Trophoblast cell (in vitro differentiated cells and primary cell): ENCODE measurements at regions not wholly inside any gene's neighbourhood (a gene's known extent, or its start where the extent isn't known, plus 50 kb on each side); places are given as distances from the start of the nearest gene placed in this dataset.

ENCODE experiments used
- DNase-seq, 2 donors: peaks; one replicate each; pipeline ENCODE4 v3.0.0-alpha.2; 2016
- H2AFZ ChIP-seq: 2 replicates; pipeline ENCODE4 v1.6.1; 2013; ENCODE audit warnings: low read length, moderate library complexity, mild to moderate bottlenecking; ENCODE audit not compliant: insufficient read depth, poor library complexity
- H2AK5ac ChIP-seq: 2 replicates; pipeline ENCODE4 v1.6.1; 2013; ENCODE audit warnings: mild to moderate bottlenecking, low read length
- H2BK120ac ChIP-seq: 2 replicates; pipeline ENCODE4 v1.6.1; 2013; ENCODE audit warnings: low read length, mild to moderate bottlenecking, moderate library complexity; ENCODE audit not compliant: insufficient read depth, poor library complexity
- H2BK12ac ChIP-seq: 2 replicates; pipeline ENCODE4 v1.6.1; 2013; ENCODE audit warnings: mild to moderate bottlenecking, low read length, moderate library complexity
- H2BK5ac ChIP-seq: 2 replicates; pipeline ENCODE4 v1.6.1; 2013; ENCODE audit warnings: low read length, low read depth, moderate library complexity, mild to moderate bottlenecking; ENCODE audit not compliant: poor library complexity
- H3K14ac ChIP-seq: 2 replicates; pipeline ENCODE4 v1.6.1; 2013; ENCODE audit warnings: mild to moderate bottlenecking, low read length
- H3K18ac ChIP-seq: 2 replicates; pipeline ENCODE4 v1.6.1; 2013; ENCODE audit warnings: mild to moderate bottlenecking, low read length
- H3K23ac ChIP-seq: 2 replicates; pipeline ENCODE4 v1.6.1; 2013; ENCODE audit warnings: low read length
- H3K27ac ChIP-seq: 2 replicates; pipeline ENCODE4 v1.5.1; 2013; ENCODE audit warnings: low read depth, mild to moderate bottlenecking, inconsistent platforms, low read length, moderate library complexity
- H3K27me3 ChIP-seq: 2 replicates; pipeline ENCODE4 v1.6.1; 2013; ENCODE audit warnings: inconsistent platforms, mild to moderate bottlenecking, low read length, moderate library complexity; ENCODE audit not compliant: insufficient read depth
- H3K36me3 ChIP-seq, 2 experiments: 1 replicate in 1 of 2; 2 replicates in 1 of 2; pipeline ENCODE4 v1.6.1; 2013; ENCODE audit warnings: low read length in 2 of 2, mild to moderate bottlenecking in 2 of 2, moderate library complexity in 1 of 2; ENCODE audit not compliant: insufficient read depth in 2 of 2, control insufficient read depth in 1 of 2
- H3K4ac ChIP-seq: 2 replicates; pipeline ENCODE4 v1.6.1; 2013; ENCODE audit warnings: low read depth, mild to moderate bottlenecking, low read length, moderate library complexity
- H3K4me1 ChIP-seq, 2 experiments: 1 replicate in 1 of 2; 2 replicates in 1 of 2; pipeline ENCODE4 v1.6.1; 2013; ENCODE audit warnings: low read length in 2 of 2, mild to moderate bottlenecking in 2 of 2, moderate library complexity in 1 of 2; ENCODE audit not compliant: insufficient read depth in 2 of 2, control insufficient read depth in 1 of 2
- H3K4me2 ChIP-seq: 2 replicates; pipeline ENCODE4 v1.6.1; 2013; ENCODE audit warnings: inconsistent platforms, mild to moderate bottlenecking, low read length, moderate library complexity
- H3K4me3 ChIP-seq: 2 replicates; pipeline ENCODE4 v1.5.1; 2013; ENCODE audit warnings: mild to moderate bottlenecking, low read depth, low read length, inconsistent platforms
- H3K79me1 ChIP-seq: one replicate; pipeline ENCODE4 v1.6.1; 2013; ENCODE audit warnings: low read length
- H3K79me2 ChIP-seq: 2 replicates; pipeline ENCODE4 v1.6.1; 2013; ENCODE audit warnings: low read length, mild to moderate bottlenecking; ENCODE audit not compliant: control insufficient read depth, insufficient read depth, poor library complexity
- H3K9ac ChIP-seq: 2 replicates; pipeline ENCODE4 v1.6.1; 2013; ENCODE audit warnings: mild to moderate bottlenecking, low read length
- H3K9me3 ChIP-seq: 2 replicates; pipeline ENCODE4 v1.6.1; 2013; ENCODE audit warnings: low read depth, mild to moderate bottlenecking, control low read depth, inconsistent platforms, low read length; ENCODE audit not compliant: insufficient read depth
- H4K12ac ChIP-seq: 2 replicates; pipeline ENCODE4 v1.6.1; 2013; ENCODE audit warnings: low read depth, mild to moderate bottlenecking, low read length, moderate library complexity
- H4K8ac ChIP-seq: 2 replicates; pipeline ENCODE4 v1.6.1; 2013; ENCODE audit warnings: low read depth, mild to moderate bottlenecking, low read length, moderate library complexity
- H4K91ac ChIP-seq: one replicate; pipeline ENCODE4 v1.6.1; 2013; ENCODE audit warnings: low read depth, mild to moderate bottlenecking, low read length, moderate library complexity
- WGBS: extraction: QIAGEN DNeasy Blood & Tissue Kit; methylation state at CpG from one replicate; pipeline ENCODE4 v1.1.7; 2013; ENCODE audit warnings: missing lambda C conversion rate; ENCODE audit not compliant: insufficient read length, insufficient coverage; ENCODE audit errors: extremely low coverage; 5-methylcytosine and 5-hydroxymethylcytosine counted together

GRCh38 chr9:1535051-1535450 lies 480.1 kb upstream of the SMARCA2 start:
- Histone ChIP-seq H3K79me2 (no peaks in the 10 kb centered on the region), H3K23ac (no peak overlapping the region), H2BK5ac (no peak overlapping the region), H2BK12ac (no peak overlapping the region), H3K4me2 (no peak overlapping the region), H3K4me3 (no peak overlapping the region), H2AK5ac (no peak overlapping the region), H4K91ac (no peak overlapping the region), H3K27me3 (no peaks in the 10 kb centered on the region), H3K27ac (no peak overlapping the region), H3K14ac (no peak overlapping the region), H3K9ac (no peak overlapping the region), H3K4ac (no peak overlapping the region), H3K4me1 (no peaks in the 10 kb centered on the region), H3K9me3 (no peaks in the 10 kb centered on the region), H2AFZ (no peak overlapping the region), H4K8ac (no peak overlapping the region), H3K18ac (no peak overlapping the region), H2BK120ac (no peak overlapping the region), H3K36me3 (no peaks in the 10 kb centered on the region), H4K12ac (no peak overlapping the region), H3K79me1 (no peaks in the 10 kb centered on the region)
- peak; percentile 6 to 50 for DNase-seq
- WGBS, result no CpG with 5 or more reads among the region's 2 CpGs

DNA sequence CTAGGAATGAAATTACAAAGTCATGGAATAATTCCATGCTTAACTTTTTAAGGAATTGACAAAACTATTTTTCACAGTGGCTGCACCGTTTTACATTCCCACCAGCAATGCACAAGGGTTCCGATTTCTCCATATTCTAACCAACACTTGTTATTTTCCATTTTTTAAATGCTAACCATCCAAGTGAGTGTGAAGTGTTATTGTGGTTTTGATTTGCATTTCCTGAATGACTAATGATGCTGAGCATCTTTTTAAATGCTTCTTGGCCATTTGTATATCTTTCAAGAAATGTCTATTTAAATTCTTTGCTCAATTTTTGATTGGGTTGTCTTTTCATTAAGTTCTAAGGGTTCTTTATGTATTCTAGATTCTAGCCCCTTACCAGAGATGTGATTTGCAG lies 479.5 kb upstream of the SMARCA2 start:
- H3K9me3 ChIP-seq, result no peaks in the 10 kb centered on the region
- no peak overlapping the region for H3K9ac ChIP-seq
- no peak overlapping the region for H4K8ac ChIP-seq
- H2AFZ ChIP-seq, result no peak overlapping the region
- no peak overlapping the region for H3K4me2 ChIP-seq
- no peak overlapping the region for H3K18ac ChIP-seq
- no peak overlapping the region for H2BK5ac ChIP-seq
- no peak overlapping the region for H3K27ac ChIP-seq
- no peaks in the 10 kb centered on the region for H3K79me2 ChIP-seq
- no peaks in the 10 kb centered on the region for H3K36me3 ChIP-seq
- no peak overlapping the region for H2BK12ac ChIP-seq
- WGBS, result no CpG with 5 or more reads among the region's 2 CpGs
- H3K79me1 ChIP-seq, result no peaks in the 10 kb centered on the region
- H2AK5ac ChIP-seq, result no peak overlapping the region
- no peak overlapping the region for H3K4me3 ChIP-seq
- no peak overlapping the region for H2BK120ac ChIP-seq
- no peak overlapping the region for H3K4ac ChIP-seq
- H3K4me1 ChIP-seq, result no peaks in the 10 kb centered on the region
- H3K14ac ChIP-seq, result no peak overlapping the region
- H4K91ac ChIP-seq, result no peak overlapping the region
- H3K23ac ChIP-seq, result no peak overlapping the region
- no peaks in the 10 kb centered on the region for H3K27me3 ChIP-seq
- no peak overlapping the region for H4K12ac ChIP-seq
- no peak for DNase-seq

DNA sequence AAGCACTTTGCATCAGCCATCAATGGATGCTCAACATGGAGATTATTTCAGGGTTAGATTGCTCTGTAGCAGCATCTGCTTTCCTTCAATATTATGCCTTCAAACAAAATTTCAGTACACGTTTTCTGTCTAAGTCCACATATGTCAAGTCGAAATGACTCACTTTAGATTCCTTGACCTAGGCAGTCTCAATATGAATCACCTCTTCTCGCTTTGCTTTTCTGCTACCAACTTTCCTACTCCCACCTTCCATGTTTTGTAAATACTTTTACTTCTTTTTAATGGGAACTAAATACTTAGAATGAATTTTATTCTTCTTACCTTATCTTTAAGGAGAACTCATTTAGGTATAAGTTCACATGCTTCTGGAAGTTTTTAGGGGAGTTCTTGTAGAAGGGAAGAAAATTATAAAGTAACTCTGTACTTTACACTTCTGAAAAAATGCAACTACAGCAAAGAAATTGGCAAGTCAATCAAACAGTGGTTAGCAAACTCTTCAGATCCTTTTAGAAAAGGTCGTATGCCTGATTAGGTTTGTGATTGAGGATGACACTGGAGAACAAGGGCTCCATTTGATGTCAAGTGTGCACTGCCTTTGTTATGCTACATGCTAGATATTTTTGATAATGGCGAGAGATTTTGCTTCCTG lies 478.5 kb upstream of the SMARCA2 start:
- peak in 1 of 2 donors; percentile 11 for DNase-seq
- no peak overlapping the region for H3K4me3 ChIP-seq
- H3K27me3 ChIP-seq, result no peaks in the 10 kb centered on the region
- H3K9me3 ChIP-seq, result no peaks in the 10 kb centered on the region
- H3K79me1 ChIP-seq, result no peaks in the 10 kb centered on the region
- H2BK120ac ChIP-seq, result no peak overlapping the region
- no peak overlapping the region for H3K4ac ChIP-seq
- no peak overlapping the region for H3K9ac ChIP-seq
- no peak overlapping the region for H2BK5ac ChIP-seq
- no peak overlapping the region for H3K4me2 ChIP-seq
- WGBS, result no CpG with 5 or more reads among the region's 5 CpGs
- H4K91ac ChIP-seq, result no peak overlapping the region
- H3K18ac ChIP-seq, result no peak overlapping the region
- H2AK5ac ChIP-seq, result no peak overlapping the region
- no peak overlapping the region for H3K14ac ChIP-seq
- no peaks in the 10 kb centered on the region for H3K4me1 ChIP-seq
- H3K36me3 ChIP-seq, result no peaks in the 10 kb centered on the region
- H4K12ac ChIP-seq, result no peak overlapping the region
- H3K79me2 ChIP-seq, result no peaks in the 10 kb centered on the region
- no peak overlapping the region for H2AFZ ChIP-seq
- H4K8ac ChIP-seq, result no peak overlapping the region
- no peak overlapping the region for H2BK12ac ChIP-seq
- no peak overlapping the region for H3K23ac ChIP-seq
- no peak overlapping the region for H3K27ac ChIP-seq

DNA sequence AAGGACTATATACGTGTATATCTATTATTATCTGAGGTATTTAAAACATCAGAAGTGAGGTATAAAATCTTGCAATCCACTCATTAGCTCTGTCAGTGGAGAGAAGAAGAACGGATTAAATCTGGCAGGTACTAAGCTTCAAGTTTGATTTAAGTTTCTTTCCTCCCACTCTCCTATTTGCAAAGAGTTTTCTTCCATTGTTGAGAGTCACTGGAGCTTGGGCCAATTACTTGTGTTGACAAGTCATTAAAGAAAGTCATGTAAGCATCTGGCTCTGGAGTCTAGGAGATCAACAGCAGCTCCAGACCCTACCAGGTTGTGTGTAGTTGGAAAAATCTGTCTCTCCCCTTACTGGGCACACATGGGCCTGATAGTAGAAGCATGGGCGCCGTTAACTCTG lies 476.8 kb upstream of the SMARCA2 start:
- Histone ChIP-seq H4K91ac (no peak overlapping the region), H3K36me3 (no peaks in the 10 kb centered on the region), H3K4me1 (no peaks in the 10 kb centered on the region), H4K12ac (no peak overlapping the region), H3K23ac (no peak overlapping the region), H2BK120ac (no peak overlapping the region), H3K4me3 (no peak overlapping the region), H4K8ac (no peak overlapping the region), H3K27ac (no peak overlapping the region), H3K27me3 (no peaks in the 10 kb centered on the region), H2AK5ac (no peak overlapping the region), H2BK12ac (no peak overlapping the region), H3K9me3 (no peaks in the 10 kb centered on the region), H2BK5ac (no peak overlapping the region), H3K4ac (no peak overlapping the region), H3K18ac (no peak overlapping the region), H3K79me2 (no peaks in the 10 kb centered on the region), H3K9ac (no peak overlapping the region), H2AFZ (no peak overlapping the region), H3K14ac (no peak overlapping the region), H3K4me2 (no peak overlapping the region), H3K79me1 (no peaks in the 10 kb centered on the region)
- no peak for DNase-seq
- no CpG with 5 or more reads among the region's 4 CpGs for WGBS
